OCI-LY7 (cell line): ENCODE measurements at regions not wholly inside any gene's neighbourhood (a gene's known extent, or its start where the extent isn't known, plus 50 kb on each side); places are given as distances from the start of the nearest gene placed in this dataset.

ENCODE experiments used
- EZH2phosphoT487 ChIP-seq: fragments of 200-600 bp; sonication (generic); IDR thresholded peaks from 2 replicates; pipeline ENCODE4 v1.6.1; 2018; ENCODE audit warnings: low read depth, borderline replicate concordance, mild to moderate bottlenecking, mixed run types, antibody characterized with exemption, low read length, moderate library complexity, mixed read lengths
- TF ChIP-seq, protein P1 (sequence below): fragments of 200-600 bp; sonication (generic); conservative IDR thresholded peaks from 2 replicates; pipeline ENCODE4 v1.5.1; 2014; ENCODE audit warnings: mild to moderate bottlenecking, antibody characterized with exemption, low read length, moderate library complexity, mixed read lengths

DNA sequence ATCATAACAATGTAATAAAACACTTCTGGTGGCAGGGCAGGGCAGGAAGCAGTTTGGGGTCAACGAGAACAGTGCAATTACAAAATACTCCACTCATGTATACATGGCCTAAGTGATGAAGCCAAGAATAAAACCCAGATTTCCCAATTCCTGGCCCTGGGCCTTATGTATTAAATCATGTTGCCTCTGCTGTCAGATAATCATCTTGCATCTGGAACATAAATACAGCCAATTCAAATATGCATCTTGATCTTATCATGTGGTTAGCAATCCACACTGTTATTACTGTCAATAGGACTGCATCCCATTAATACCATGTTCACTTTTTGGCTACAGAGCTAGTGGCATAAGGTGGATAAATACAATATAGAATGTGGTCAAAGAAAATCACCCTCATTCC, 186.5 kb upstream of the SLC25A13 start:
- TF ChIP-seq, protein P1, sequence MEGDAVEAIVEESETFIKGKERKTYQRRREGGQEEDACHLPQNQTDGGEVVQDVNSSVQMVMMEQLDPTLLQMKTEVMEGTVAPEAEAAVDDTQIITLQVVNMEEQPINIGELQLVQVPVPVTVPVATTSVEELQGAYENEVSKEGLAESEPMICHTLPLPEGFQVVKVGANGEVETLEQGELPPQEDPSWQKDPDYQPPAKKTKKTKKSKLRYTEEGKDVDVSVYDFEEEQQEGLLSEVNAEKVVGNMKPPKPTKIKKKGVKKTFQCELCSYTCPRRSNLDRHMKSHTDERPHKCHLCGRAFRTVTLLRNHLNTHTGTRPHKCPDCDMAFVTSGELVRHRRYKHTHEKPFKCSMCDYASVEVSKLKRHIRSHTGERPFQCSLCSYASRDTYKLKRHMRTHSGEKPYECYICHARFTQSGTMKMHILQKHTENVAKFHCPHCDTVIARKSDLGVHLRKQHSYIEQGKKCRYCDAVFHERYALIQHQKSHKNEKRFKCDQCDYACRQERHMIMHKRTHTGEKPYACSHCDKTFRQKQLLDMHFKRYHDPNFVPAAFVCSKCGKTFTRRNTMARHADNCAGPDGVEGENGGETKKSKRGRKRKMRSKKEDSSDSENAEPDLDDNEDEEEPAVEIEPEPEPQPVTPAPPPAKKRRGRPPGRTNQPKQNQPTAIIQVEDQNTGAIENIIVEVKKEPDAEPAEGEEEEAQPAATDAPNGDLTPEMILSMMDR: no peak
- no peak for TF ChIP-seq EZH2phosphoT487
